ENCODE measurements at regions not wholly inside any gene's neighbourhood (a gene's known extent, or its start where the extent isn't known, plus 50 kb on each side); places are given as distances from the start of the nearest gene placed in this dataset.
"Not testable (repeated sequence)": the region's sequence is repeated elsewhere in the genome, so short reads cannot be mapped to it uniquely, and the experiment has no call there.

DNA sequence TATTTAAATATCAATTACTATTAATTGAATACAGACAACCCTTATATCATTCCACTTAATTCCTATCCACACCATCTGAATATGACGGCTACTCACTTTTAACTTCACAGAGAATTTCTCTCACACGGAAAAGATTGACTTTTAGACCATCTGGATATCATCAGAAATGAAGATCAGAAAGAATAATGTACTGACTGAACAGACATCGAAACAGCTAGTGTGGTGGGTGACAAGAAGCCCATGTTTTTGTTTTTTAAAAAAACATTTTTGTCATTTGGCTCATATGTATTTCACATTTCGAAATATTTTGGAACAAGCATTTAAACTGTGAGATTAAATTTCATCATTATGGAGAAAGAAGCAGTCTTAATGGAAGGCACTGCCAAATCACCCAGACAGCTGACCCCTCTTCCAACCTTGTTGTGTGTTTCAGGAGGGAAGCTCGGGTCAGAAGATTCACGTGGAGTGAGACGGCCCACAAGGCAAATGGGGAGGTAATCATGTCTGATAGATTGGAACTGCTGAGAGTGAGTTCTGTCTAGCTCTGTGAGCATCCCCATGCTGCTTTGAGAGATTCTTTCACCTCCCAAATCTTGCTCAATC lies 204.2 kb upstream of the RASGEF1B start:
- no peak for DNase-seq (ENCODE audit: low spot score)

GRCh38 chr4:81673961-81674360 lies 202.3 kb upstream of the RASGEF1B start:
- no peak for DNase-seq (ENCODE audit: low spot score)

GRCh38 chr4:81668328-81668727 lies 196.6 kb upstream of the RASGEF1B start:
- not testable (repeated sequence) for DNase-seq (ENCODE audit: low spot score)

DNA sequence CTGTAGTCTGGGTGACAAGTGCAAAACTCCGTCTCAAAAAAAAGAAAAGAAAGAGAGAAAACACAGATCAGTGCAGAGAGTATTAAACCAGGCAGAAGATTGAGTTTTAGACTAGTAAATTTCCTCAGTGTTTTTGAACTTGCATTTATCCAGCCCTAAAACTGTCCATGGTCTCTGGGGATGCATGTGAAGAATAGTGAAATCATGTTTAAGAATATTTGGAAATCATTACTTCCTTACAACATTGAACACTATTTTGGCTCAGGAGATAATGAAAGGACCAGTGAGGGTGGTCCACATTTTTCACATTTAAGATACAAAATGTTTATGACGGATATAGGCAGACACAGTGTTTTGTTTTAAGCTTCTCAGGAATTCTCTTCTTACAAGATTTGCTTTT lies 195.8 kb upstream of the RASGEF1B start:
- DNase-seq (ENCODE audit: low spot score), result no peak

DNA sequence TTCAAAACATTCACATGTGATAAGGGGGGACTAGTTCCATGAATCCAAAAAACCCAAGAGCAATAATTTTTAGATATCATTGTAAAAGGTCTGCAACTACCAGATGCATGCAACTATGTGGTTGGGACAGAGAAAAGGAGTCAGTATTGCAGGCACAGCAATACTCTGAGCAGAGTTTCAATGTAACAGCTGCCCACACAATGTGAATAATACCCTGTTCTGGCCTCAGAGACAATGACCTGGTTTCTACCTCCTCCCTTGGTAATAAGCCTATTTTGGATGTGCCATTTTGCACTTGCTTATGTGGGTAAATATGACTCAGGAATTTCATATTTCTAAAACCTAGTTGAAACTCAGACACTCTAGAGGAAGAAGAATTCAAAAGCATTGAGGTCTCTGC lies 194.8 kb upstream of the RASGEF1B start:
- no peak for DNase-seq (ENCODE audit: low spot score)

DNA sequence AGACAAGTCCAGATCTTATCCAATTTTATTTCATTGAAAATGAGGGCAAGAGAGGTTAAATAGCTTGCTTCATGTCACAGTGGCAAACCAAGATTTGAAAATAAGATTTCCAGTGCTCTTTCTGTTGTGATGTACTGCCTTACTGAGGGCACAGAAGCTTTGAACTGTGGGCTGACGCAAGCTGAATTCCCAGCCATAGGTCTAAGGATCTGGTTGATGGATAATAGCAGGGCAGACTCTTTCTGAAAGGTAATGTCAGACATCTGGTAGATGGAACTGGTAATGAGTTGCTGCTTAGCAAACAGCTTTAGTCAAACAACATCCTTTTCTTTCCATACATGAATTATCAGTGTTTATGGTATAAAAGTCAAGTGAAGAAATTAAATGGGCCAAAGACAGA lies 193.9 kb upstream of the RASGEF1B start:
- no peak for DNase-seq (ENCODE audit: low spot score)

DNA sequence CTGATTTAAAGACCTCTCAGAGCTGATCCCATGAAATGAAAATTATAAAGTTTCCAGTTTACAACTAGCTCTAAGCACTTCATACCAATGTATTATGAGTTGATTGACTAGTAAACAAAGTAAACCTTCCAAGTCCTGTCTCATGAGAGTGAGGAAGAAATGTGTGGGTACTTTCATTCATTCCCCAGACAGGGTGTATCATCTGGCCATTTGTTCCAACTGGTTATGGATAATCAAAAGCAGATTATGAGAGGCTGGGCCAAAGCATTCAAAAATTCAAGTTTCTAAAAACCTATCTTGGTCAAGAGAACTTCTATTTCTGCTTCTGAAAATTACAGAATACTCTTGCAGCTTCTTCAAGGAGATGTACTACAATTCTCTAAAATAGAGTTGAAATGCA lies 193.3 kb upstream of the RASGEF1B start:
- no peak for DNase-seq (ENCODE audit: low spot score)

DNA sequence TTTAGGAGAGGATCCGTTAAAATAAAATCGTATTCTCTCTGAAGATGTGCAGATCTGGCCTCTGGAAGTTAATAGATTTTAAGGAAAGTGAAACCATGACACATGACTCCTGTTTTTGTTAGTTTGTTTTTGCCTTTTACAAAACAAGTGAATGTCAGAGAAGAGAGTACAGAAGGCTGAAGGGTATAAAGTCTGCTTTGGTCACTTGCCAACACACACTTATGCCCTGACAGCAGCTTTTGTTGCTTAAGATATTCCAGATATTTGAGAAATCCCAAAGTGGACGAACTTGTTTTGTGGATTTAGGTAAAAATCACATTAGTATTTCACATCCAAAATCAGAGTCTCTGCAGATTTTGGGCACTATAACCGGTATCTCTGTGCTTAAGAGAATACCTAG lies 192.4 kb upstream of the RASGEF1B start:
- no peak for DNase-seq (ENCODE audit: low spot score)

GRCh38 chr4:81663368-81663767 lies 191.7 kb upstream of the RASGEF1B start:
- no peak for DNase-seq (ENCODE audit: low spot score)

GRCh38 chr4:81659051-81659450 lies 187.3 kb upstream of the RASGEF1B start:
- no peak for DNase-seq (ENCODE audit: low spot score)

DNA sequence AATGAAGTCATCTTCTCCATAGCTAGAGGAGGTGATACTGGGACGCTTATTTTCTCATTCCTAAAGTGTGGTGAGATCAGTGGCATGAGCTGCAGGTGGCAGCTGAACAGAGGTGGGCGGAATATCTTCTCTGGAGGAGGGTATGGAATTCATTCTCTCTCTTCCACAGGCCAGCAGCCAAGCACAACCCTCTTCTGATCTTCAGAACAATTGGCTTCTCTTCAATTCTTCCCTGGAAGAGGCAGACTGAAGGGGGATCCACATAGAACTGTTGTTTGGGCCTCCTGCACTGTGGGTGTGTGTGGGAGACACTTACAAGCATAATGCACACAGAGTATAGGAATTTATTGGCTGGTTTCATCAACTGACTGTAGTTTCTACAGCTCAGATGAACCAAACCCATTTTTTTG lies 180.4 kb upstream of the RASGEF1B start:
- no peak for DNase-seq (ENCODE audit: low spot score)

DNA sequence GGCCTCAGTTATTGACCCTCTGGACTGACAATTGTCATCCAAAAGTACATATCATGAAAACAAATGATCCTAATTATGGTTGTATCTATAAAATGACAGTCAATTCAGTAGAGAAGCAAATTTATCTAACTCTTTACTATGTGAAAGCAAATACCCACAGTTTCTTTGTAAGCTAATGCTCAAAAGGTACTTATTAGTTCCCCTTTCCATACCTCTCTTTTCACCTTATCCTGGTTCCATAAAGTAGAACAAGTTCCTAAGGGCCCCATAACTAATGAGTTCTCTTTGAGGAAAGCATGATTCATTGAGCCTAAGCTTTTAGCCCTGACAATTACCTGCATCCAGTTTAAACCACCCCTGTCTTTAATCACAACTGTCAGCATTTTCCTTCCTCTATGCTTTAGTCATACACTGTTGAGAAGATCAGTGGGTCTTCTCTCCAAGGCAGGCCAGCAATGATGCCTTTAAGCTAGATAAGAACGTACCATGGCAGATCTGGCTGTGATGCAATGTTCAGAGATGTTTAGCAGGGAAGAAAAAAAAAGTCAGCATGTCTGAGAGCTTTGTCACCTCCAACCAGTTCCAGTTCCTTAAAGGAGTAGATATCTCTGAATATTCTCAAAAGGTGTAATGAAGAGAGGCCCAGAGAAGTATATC lies 179.7 kb upstream of the RASGEF1B start:
- DNase-seq (ENCODE audit: low spot score), result no peak

- no peak for DNase-seq (ENCODE audit: low spot score)
Observed at GRCh38 chr4:81650606-81651242, 179.0 kb upstream of the RASGEF1B start.

DNA sequence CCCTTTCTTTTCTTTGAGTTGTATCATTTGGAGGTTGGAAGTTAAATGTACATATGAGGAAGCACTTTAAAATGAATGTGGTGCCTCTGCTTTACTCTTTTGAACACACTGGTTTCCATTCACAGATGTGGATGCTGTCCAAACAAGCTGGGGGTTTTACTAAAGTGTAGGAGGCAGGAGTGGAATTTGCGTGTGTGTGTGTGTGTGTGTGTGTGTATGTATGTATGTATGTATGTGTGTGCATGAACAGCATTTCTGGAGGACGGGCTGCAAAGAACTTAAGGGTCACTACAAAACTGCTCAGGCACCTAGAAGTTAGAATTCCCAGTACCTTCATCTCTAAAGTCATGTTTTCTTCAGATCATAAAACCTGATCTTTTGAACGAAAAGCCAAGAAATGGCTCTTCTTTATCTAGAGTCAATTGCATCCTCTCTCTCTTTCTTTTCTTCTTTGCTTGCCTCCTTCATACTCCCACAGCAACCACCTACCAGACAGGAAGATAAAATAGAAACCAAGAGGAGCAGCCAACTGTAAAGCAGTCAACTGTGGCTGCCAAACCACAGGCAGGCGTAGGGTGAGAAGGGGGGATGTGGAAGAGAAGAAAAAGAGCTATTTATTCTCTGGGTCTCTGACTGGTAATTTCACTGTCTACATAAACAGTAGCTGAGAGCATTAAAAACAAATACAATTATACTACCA lies 177.0 kb upstream of the RASGEF1B start:
- no peak for DNase-seq (ENCODE audit: low spot score)

GRCh38 chr4:81647388-81647787 lies 175.7 kb upstream of the RASGEF1B start:
- no peak for DNase-seq (ENCODE audit: low spot score)

DNA sequence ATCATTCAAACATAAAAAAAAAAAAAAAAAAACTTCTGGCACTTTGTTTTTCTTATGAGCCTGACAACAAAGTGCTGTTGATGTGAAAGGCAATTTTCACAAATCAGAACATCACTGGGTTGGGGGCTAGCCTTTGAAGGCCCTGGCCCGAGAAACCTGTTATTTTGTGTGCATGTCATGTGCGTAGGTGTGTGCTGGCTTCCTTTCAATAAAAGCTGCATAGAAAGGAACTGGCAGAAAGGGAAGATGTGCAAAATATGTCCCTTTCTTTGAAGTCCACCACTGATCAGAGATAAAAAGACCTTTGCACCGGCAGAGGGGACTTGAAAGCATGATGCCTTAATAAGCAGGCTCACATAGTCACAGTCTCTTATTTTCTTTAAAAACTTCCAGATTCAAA lies 170.8 kb upstream of the RASGEF1B start:
- no peak for DNase-seq (ENCODE audit: low spot score)

GRCh38 chr4:81639248-81639647 lies 167.5 kb upstream of the RASGEF1B start:
- no peak for DNase-seq (ENCODE audit: low spot score)

GRCh38 chr4:81638698-81639097 lies 167.0 kb upstream of the RASGEF1B start:
- no peak for DNase-seq (ENCODE audit: low spot score)

GRCh38 chr4:81635739-81636138 lies 164.0 kb upstream of the RASGEF1B start:
- DNase-seq (ENCODE audit: low spot score), result peak; percentile 83

- no peak for DNase-seq (ENCODE audit: low spot score)
Observed at GRCh38 chr4:81634766-81635549, 163.3 kb upstream of the RASGEF1B start.

GRCh38 chr4:81634165-81634564 lies 162.5 kb upstream of the RASGEF1B start:
- no peak for DNase-seq (ENCODE audit: low spot score)
